SK-N-SH (cell line): ENCODE measurements at regions not wholly inside any gene's neighbourhood (a gene's known extent, or its start where the extent isn't known, plus 50 kb on each side); places are given as distances from the start of the nearest gene placed in this dataset.

Experiments
- CTCF ChIA-PET: fragments of 300-600, 350-600 bp; formaldehyde crosslinking; extraction: SDS; loops from one replicate; lab custom pipeline; 2021; lab: Yijun Ruan, JAX
- POLR2A ChIA-PET: fragments of 350-600 bp; sonication (Branson Sonifier 250); formaldehyde crosslinking; extraction: SDS; loops from one replicate; lab custom pipeline; 2020; ENCODE audit warnings: antibody characterized with exemption, inconsistent platforms; lab: Yijun Ruan, JAX
- DNase-seq: peaks from one replicate; pipeline ENCODE4 v3.0.0; 2012
- H2AFZ ChIP-seq: fragments of 200-600 bp; sonication (generic); 2 replicates; pipeline ENCODE4 v1.8.1; 2016; ENCODE audit warnings: antibody characterized with exemption, mild to moderate bottlenecking, low read depth
- H3F3A ChIP-seq: fragments of 200-600 bp; sonication (generic); replicated peaks from 2 replicates; pipeline ENCODE3; 2016; ENCODE audit warnings: antibody characterized with exemption, mild to moderate bottlenecking; ENCODE audit not compliant: insufficient read depth
- H3K27ac ChIP-seq, 2 experiments: fragments of 200-500 bp in 1 of 2; fragments of 200-600 bp in 1 of 2; sonication (Bioruptor generic) in 1 of 2; sonication (generic), shearing (Covaris generic) in 1 of 2; 2 replicates each; pipeline versions ENCODE4 v1.5.1 to v1.6.1; 2014 to 2016; ENCODE audit warnings: low read depth in 2 of 2, inconsistent platforms in 1 of 2, low read length in 1 of 2, mild to moderate bottlenecking in 1 of 2, mixed read lengths in 1 of 2
- H3K27me3 ChIP-seq: fragments of 200-600 bp; sonication (generic), shearing (Covaris generic); 2 replicates; pipeline ENCODE4 v1.6.1; 2016; ENCODE audit warnings: mixed run types; ENCODE audit not compliant: insufficient read depth
- H3K36me3 ChIP-seq, 2 experiments: fragments of 200-500 bp in 1 of 2; fragments of 200-600 bp in 1 of 2; sonication (Bioruptor generic) in 1 of 2; sonication (generic) in 1 of 2; replicated peaks in 1 of 2; 2 replicates each; pipeline versions ENCODE3 to v1.5.1; 2014 to 2016; ENCODE audit warnings: low read length in 1 of 2, mild to moderate bottlenecking in 1 of 2; ENCODE audit not compliant: insufficient read depth in 2 of 2, control insufficient read depth in 1 of 2
- H3K4me1 ChIP-seq, 2 experiments: fragments of 200-500 bp in 1 of 2; fragments of 200-600 bp in 1 of 2; sonication (Bioruptor generic) in 1 of 2; sonication (generic), shearing (Covaris generic) in 1 of 2; 2 replicates each; pipeline versions ENCODE4 v1.5.1 to v1.6.1; 2014 to 2016; ENCODE audit warnings: low read depth in 1 of 2, low read length in 1 of 2, mixed run types in 1 of 2; ENCODE audit not compliant: insufficient read depth in 2 of 2, control insufficient read depth in 1 of 2
- H3K4me2 ChIP-seq: fragments of 200-600 bp; sonication (generic), shearing (Covaris generic); 2 replicates; pipeline ENCODE4 v1.6.1; 2017; ENCODE audit warnings: mixed run types
- H3K4me3 ChIP-seq, 2 experiments: fragments of 200-500 bp in 1 of 2; fragments of 200-600 bp in 1 of 2; sonication (Bioruptor generic) in 1 of 2; sonication (generic), shearing (Covaris generic) in 1 of 2; 2 replicates each; pipeline versions ENCODE4 v1.5.1 to v1.8.1; 2014 to 2016; ENCODE audit warnings: low read depth in 2 of 2, inconsistent platforms in 1 of 2, low read length in 1 of 2, mild to moderate bottlenecking in 1 of 2, mixed read lengths in 1 of 2, moderate library complexity in 1 of 2
- H3K79me2 ChIP-seq: fragments of 200-600 bp; sonication (generic); 2 replicates; pipeline ENCODE4 v1.8.1; 2017; ENCODE audit warnings: mild to moderate bottlenecking; ENCODE audit not compliant: insufficient read depth
- H3K9ac ChIP-seq: fragments of 200-600 bp; sonication (generic); 2 replicates; pipeline ENCODE4 v1.6.1; 2017; ENCODE audit warnings: mixed run types
- H3K9me2 ChIP-seq: fragments of 200-600 bp; sonication (generic); 2 replicates; pipeline ENCODE4 v1.6.1; 2017; ENCODE audit warnings: mixed run types
- H3K9me3 ChIP-seq: fragments of 200-600 bp; sonication (generic); 2 replicates; pipeline ENCODE4 v1.6.1; 2017; ENCODE audit warnings: mixed run types, mild to moderate bottlenecking, moderate library complexity
- H4K20me1 ChIP-seq: fragments of 200-600 bp; sonication (generic); 2 replicates; pipeline ENCODE4 v1.6.1; 2017; ENCODE audit warnings: mild to moderate bottlenecking, mixed run types; ENCODE audit not compliant: insufficient read depth
- ELF1 ChIP-seq: IDR thresholded peaks from 2 replicates; pipeline ENCODE4 v1.4.0; 2012
- FOXJ3 ChIP-seq: sonication (generic); formaldehyde crosslinking; IDR thresholded peaks from 2 replicates; pipeline ENCODE4 v1.5.1; 2020; ENCODE audit warnings: mild to moderate bottlenecking, missing genetic modification reagents
- JUND ChIP-seq: IDR thresholded peaks from 2 replicates; pipeline ENCODE4 v1.4.0; 2012
- MXI1 ChIP-seq: IDR thresholded peaks from 2 replicates; pipeline ENCODE4 v1.6.1; 2012; ENCODE audit warnings: mild to moderate bottlenecking, low read depth, low read length, improper control_type of control experiment
- REST ChIP-seq: IDR thresholded peaks from 2 replicates; pipeline ENCODE4 v1.6.1; 2012; ENCODE audit warnings: mild to moderate bottlenecking, low read depth, low read length, moderate library complexity
- RFX5 ChIP-seq: IDR thresholded peaks from 2 replicates; pipeline ENCODE4 v1.6.1; 2012; ENCODE audit warnings: mild to moderate bottlenecking, improper control_type of control experiment, low read length
- TAF1 ChIP-seq: IDR thresholded peaks from 2 replicates; pipeline ENCODE4 v1.6.1; 2012; ENCODE audit warnings: low read depth, mild to moderate bottlenecking, low read length, moderate library complexity, borderline replicate concordance
- TCF12 ChIP-seq: IDR thresholded peaks from 2 replicates; pipeline ENCODE4 v1.4.0; 2012
- YY1 ChIP-seq: IDR thresholded peaks from 2 replicates; pipeline ENCODE4 v1.4.0; 2012; ENCODE audit warnings: low read depth, mild to moderate bottlenecking
- ZBTB33 ChIP-seq: IDR thresholded peaks from 2 replicates; pipeline ENCODE4 v1.4.0; 2012; ENCODE audit warnings: low read depth, borderline replicate concordance
- WGBS: methylation state at CpG from one replicate; pipeline ENCODE4 v1.1.6; 2017; ENCODE audit warnings: low lambda C conversion rate; 5-methylcytosine and 5-hydroxymethylcytosine counted together
- TF ChIP-seq, protein P1 (sequence below): IDR thresholded peaks from 2 replicates; pipeline ENCODE4; 2012

- WGBS: 0% methylated on average over 2 of the region's 2 CpGs
- Histone ChIP-seq H4K20me1 (no peaks in the 10 kb centered on the region), H2AFZ (no peak overlapping the region), H3K4me2 (no peak overlapping the region), H3K9me2 (no peaks in the 10 kb centered on the region), H3F3A (no peaks in the 10 kb centered on the region), H3K27me3 (no peaks in the 10 kb centered on the region), H3K36me3 (no peaks in the 10 kb centered on the region), H3K27ac (no peak overlapping the region), H3K4me3 (no peak overlapping the region), H3K4me1 (no peaks in the 10 kb centered on the region), H3K9me3 (no peaks in the 10 kb centered on the region), H3K79me2 (no peaks in the 10 kb centered on the region), H3K9ac (no peak overlapping the region)
- ChIA-PET POLR2A (no interaction called here), CTCF (no interaction called here)
- no peak for TF ChIP-seq ELF1
- TF ChIP-seq TCF12: no peak
- DNase-seq: no peak
Measured at GRCh38 chr4:164304101-164304639, 449.8 kb upstream of the SMIM31 start.

DNA sequence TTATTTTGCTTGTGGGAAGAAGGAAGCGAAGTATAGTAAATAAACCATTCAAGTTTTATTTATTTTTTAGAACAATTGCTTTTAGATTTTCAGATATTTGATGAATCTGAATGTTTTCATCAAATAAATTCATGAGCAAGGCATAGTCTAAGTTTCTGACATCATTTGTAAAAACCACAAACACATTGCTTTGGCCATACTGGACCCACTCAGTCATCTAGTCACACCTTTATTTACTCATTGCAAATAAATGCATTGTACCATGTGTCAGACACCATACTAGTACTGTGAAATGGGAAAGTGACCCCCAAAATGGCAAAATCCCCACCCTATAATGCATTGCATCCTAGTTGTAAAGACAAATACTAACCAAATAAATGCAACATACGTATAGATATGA is 449.1 kb upstream of the SMIM31 start:
- Histone ChIP-seq H3K4me2 (no peak overlapping the region), H3K9me2 (no peaks in the 10 kb centered on the region), H3K36me3 (no peaks in the 10 kb centered on the region), H3K27me3 (no peaks in the 10 kb centered on the region), H3K27ac (no peak overlapping the region), H3K4me3 (no peak overlapping the region), H4K20me1 (no peaks in the 10 kb centered on the region), H3K4me1 (no peaks in the 10 kb centered on the region), H3K9ac (no peak overlapping the region), H3F3A (no peaks in the 10 kb centered on the region), H3K9me3 (no peaks in the 10 kb centered on the region), H2AFZ (no peak overlapping the region), H3K79me2 (no peaks in the 10 kb centered on the region)
- no peak for TF ChIP-seq ZBTB33
- no peak for TF ChIP-seq YY1
- TF ChIP-seq TAF1: no peak
- no peak for TF ChIP-seq RFX5
- TF ChIP-seq TCF12: no peak
- TF ChIP-seq, protein P1, sequence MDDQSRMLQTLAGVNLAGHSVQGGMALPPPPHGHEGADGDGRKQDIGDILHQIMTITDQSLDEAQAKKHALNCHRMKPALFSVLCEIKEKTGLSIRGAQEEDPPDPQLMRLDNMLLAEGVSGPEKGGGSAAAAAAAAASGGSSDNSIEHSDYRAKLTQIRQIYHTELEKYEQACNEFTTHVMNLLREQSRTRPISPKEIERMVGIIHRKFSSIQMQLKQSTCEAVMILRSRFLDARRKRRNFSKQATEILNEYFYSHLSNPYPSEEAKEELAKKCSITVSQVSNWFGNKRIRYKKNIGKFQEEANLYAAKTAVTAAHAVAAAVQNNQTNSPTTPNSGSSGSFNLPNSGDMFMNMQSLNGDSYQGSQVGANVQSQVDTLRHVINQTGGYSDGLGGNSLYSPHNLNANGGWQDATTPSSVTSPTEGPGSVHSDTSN: no peak
- no peak for TF ChIP-seq REST
- no peak for TF ChIP-seq JUND
- TF ChIP-seq FOXJ3: no peak
- TF ChIP-seq MXI1: no peak
- DNase-seq: no peak
- CTCF ChIA-PET: no interaction called here
- POLR2A ChIA-PET: no interaction called here
- 0% methylated on average over 2 of the region's 2 CpGs for WGBS
